ENCODE measurements at regions not wholly inside any gene's neighbourhood (a gene's known extent, or its start where the extent isn't known, plus 50 kb on each side); places are given as distances from the start of the nearest gene placed in this dataset.

DNA sequence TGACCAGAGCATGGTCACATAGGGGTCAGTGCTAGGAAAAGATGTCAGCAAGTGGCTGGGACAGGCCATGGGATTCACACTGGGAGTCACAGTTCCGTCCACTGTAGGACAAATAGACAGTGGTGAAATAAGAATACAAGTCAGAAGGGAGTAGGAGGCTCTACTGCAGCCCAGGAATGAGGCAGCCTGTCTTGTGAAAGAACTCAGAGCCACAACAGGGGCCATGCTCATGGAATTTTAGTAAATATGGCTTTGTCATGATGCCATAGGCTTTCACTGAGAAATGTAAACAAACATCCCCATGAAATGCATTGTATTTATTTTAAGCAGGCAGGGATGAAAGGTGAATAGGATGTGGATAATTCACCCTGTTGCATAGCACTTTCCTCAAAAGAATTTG lies 504.3 kb downstream of the SOX11 start:
- TF ChIP-seq, protein P1, sequence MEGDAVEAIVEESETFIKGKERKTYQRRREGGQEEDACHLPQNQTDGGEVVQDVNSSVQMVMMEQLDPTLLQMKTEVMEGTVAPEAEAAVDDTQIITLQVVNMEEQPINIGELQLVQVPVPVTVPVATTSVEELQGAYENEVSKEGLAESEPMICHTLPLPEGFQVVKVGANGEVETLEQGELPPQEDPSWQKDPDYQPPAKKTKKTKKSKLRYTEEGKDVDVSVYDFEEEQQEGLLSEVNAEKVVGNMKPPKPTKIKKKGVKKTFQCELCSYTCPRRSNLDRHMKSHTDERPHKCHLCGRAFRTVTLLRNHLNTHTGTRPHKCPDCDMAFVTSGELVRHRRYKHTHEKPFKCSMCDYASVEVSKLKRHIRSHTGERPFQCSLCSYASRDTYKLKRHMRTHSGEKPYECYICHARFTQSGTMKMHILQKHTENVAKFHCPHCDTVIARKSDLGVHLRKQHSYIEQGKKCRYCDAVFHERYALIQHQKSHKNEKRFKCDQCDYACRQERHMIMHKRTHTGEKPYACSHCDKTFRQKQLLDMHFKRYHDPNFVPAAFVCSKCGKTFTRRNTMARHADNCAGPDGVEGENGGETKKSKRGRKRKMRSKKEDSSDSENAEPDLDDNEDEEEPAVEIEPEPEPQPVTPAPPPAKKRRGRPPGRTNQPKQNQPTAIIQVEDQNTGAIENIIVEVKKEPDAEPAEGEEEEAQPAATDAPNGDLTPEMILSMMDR (IDR thresholded peaks at IDR 0.05), result no peak
- TF ChIP-seq POLR2A (IDR thresholded peaks at IDR 0.05; ENCODE audit: low read depth) (no peak), POLR2AphosphoS5 (IDR thresholded peaks at IDR 0.05) (no peak)
